ENCODE measurements at regions not wholly inside any gene's neighbourhood (a gene's known extent, or its start where the extent isn't known, plus 50 kb on each side); places are given as distances from the start of the nearest gene placed in this dataset.

GRCh38 chr2:5403392-5403791 lies 288.8 kb upstream of the SOX11 start:
- in situ Hi-C loops (cut with MboI; ENCODE audit: low pct_unique_long_range_greater_than_20kb, low sequenced_read_pairs, unreplicated experiment) = no loop called here
- no peak for TF ChIP-seq CTCF (IDR thresholded peaks at IDR 0.05; ENCODE audit: extremely low read depth, insufficient read depth, missing control alignments)
- DNase-seq (ENCODE audit: low spot score) = no peak

DNA sequence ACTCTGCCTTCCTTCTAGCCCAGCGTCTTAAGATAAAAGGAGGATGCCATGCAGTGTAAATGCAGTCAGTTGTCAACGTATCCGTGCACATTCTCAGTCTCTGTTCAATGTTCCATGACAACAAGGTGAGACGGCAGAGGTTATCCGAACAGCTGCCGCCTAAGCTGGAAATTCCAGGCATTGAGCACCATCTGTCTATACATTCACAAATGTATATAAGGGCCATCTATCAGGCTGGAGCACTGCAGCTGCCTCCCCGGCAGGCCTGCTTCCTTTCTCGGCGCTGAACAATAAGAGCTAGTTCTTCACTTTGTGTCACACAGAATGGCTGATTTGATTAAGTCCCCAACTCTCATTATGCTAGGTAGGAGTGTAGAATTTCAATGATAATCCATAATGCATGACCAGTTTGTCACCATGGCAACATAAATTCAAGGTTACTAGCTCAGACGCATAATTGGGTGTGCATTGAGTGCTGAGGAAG lies 282.2 kb upstream of the SOX11 start:
- no peak for TF ChIP-seq CTCF (IDR thresholded peaks at IDR 0.05; ENCODE audit: extremely low read depth, insufficient read depth, missing control alignments)
- in situ Hi-C loops (cut with MboI; ENCODE audit: low pct_unique_long_range_greater_than_20kb, low sequenced_read_pairs, unreplicated experiment) = no loop called here
- DNase-seq (ENCODE audit: low spot score) = no peak

- DNase-seq (ENCODE audit: low spot score) = no peak
- in situ Hi-C loops (cut with MboI; ENCODE audit: low pct_unique_long_range_greater_than_20kb, low sequenced_read_pairs, unreplicated experiment) = no loop called here
- no peak for TF ChIP-seq CTCF (IDR thresholded peaks at IDR 0.05; ENCODE audit: extremely low read depth, insufficient read depth, missing control alignments)
These were observed 281.0 kb upstream of the SOX11 start for GRCh38 chr2:5410991-5411700.

GRCh38 chr2:5412001-5412400 lies 280.2 kb upstream of the SOX11 start:
- in situ Hi-C loops (cut with MboI; ENCODE audit: low pct_unique_long_range_greater_than_20kb, low sequenced_read_pairs, unreplicated experiment) = no loop called here
- no peak for TF ChIP-seq CTCF (IDR thresholded peaks at IDR 0.05; ENCODE audit: extremely low read depth, insufficient read depth, missing control alignments)
- DNase-seq (ENCODE audit: low spot score) = no peak

- no peak for TF ChIP-seq CTCF (IDR thresholded peaks at IDR 0.05; ENCODE audit: extremely low read depth, insufficient read depth, missing control alignments)
- DNase-seq (ENCODE audit: low spot score) = no peak
- in situ Hi-C loops (cut with MboI; ENCODE audit: low pct_unique_long_range_greater_than_20kb, low sequenced_read_pairs, unreplicated experiment) = loop anchor here (25.0 kb wide), 1 partner anchor 97 kb away; no protein-coding TSS in a partner anchor
These were observed 258.3 kb upstream of the SOX11 start for GRCh38 chr2:5433855-5434254.

GRCh38 chr2:5437375-5437774 lies 254.8 kb upstream of the SOX11 start:
- DNase-seq (ENCODE audit: low spot score) = no peak
- no peak for TF ChIP-seq CTCF (IDR thresholded peaks at IDR 0.05; ENCODE audit: extremely low read depth, insufficient read depth, missing control alignments)
- in situ Hi-C loops (cut with MboI; ENCODE audit: low pct_unique_long_range_greater_than_20kb, low sequenced_read_pairs, unreplicated experiment) = loop anchor here (25.0 kb wide), 1 partner anchor 100 kb away; no protein-coding TSS in a partner anchor
